ENCODE measurements at regions not wholly inside any gene's neighbourhood (a gene's known extent, or its start where the extent isn't known, plus 50 kb on each side); places are given as distances from the start of the nearest gene placed in this dataset.

- H3K27me3 Mint-ChIP-seq, result no peaks in the 10 kb centered on the region
- no peak for ATAC-seq (ENCODE audit: low read depth)
- no peak overlapping the region for H3K27ac Mint-ChIP-seq
- H3K4me3 Mint-ChIP-seq, result no peak overlapping the region
- no peak for DNase-seq
- peaks cover 15% of the 10 kb centered on the region for H3K9me3 Mint-ChIP-seq
- peaks cover 2% of the 10 kb centered on the region for H3K4me1 Mint-ChIP-seq
- POLR2A ChIA-PET, result interaction anchor here (0.6 kb wide), 1 partner anchor 627 kb away, joined by 3 read pairs; no protein-coding TSS in a partner anchor
- H3K36me3 Mint-ChIP-seq, result peaks cover 2% of the 10 kb centered on the region
Observed at GRCh38 chr1:222454186-222454585, 93.7 kb downstream of the HHIPL2 start.

- Mint-ChIP-seq H3K4me3 (no peak overlapping the region), H3K27me3 (no peaks in the 10 kb centered on the region), H3K9me3 (no peaks in the 10 kb centered on the region), H3K4me1 (peaks cover 2% of the 10 kb centered on the region), H3K27ac (no peak overlapping the region), H3K36me3 (no peaks in the 10 kb centered on the region)
- DNase-seq (no peak), ATAC-seq (ENCODE audit: low read depth) (no peak)
- POLR2A ChIA-PET, result no interaction called here
Observed at GRCh38 chr1:222452031-222452430, 95.9 kb downstream of the HHIPL2 start.

DNA sequence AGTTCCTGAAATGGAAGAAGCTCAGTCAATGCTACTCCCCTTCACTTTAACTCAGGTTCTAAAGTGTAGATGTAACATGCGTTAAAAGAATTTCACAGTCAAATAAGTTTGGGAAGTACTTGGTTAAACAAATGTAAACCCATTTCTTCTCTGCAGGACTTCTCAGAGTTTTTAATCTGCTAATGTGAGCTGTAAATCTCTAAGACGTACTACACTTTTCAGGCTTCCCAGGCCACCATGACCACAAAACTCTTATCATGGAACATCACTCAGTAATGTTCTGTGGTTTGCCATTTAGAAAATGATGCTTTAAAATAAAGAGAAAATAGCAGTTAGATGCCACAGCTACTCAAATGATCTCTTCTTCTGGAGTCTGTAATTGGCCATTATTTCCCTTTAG lies 104.3 kb downstream of the HHIPL2 start:
- POLR2A ChIA-PET, result no interaction called here
- Mint-ChIP-seq H3K4me1 (no peaks in the 10 kb centered on the region), H3K4me3 (no peak overlapping the region), H3K36me3 (no peaks in the 10 kb centered on the region), H3K9me3 (no peaks in the 10 kb centered on the region), H3K27ac (no peak overlapping the region), H3K27me3 (no peaks in the 10 kb centered on the region)
- DNase-seq (no peak), ATAC-seq (ENCODE audit: low read depth) (no peak)

DNA sequence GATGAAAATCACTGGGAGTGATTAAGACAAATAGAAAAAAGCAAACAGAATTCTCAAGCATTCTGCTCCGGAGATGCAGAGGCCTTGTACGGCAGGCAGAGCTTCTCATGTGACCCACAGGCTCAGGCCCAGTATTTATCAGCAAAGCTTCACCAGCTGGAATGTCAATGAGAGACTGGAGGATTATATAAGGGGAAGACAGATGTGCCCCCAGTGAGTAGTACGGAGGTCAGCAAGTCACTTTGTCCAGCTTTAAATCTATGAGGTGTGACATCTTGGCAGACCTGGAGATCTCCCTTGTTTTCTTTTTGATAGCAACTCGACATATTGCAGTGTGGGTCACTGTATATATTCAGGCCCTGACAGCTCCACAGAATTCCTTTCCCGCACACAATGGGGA lies 106.8 kb downstream of the HHIPL2 start:
- Mint-ChIP-seq H3K36me3 (no peaks in the 10 kb centered on the region), H3K27ac (no peak overlapping the region), H3K9me3 (no peaks in the 10 kb centered on the region), H3K27me3 (no peaks in the 10 kb centered on the region), H3K4me1 (no peaks in the 10 kb centered on the region), H3K4me3 (no peak overlapping the region)
- POLR2A ChIA-PET, result no interaction called here
- DNase-seq, result no peak
- no peak for ATAC-seq (ENCODE audit: low read depth)

DNA sequence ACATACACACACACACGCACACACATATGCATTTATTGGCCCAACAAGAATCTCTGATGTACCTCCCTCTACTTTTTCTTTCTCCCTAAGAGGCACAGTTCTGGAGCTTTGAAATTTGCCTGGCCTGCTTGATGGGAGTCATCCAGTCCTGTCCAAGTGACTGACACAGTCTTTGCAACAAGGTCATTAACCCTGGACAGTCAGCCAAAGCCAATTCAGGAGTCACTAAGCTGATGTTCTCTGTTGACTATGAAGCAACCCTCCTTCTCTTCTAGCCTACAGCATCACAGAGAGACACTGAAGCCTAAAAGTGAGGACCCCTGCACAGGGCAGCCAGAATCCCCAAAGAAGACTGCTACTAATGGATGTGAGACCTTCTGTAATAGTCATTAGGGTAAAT lies 123.1 kb downstream of the HHIPL2 start:
- H3K4me1 Mint-ChIP-seq, result peaks cover 19% of the 10 kb centered on the region
- POLR2A ChIA-PET, result no interaction called here

GRCh38 chr1:222421380-222421779 lies 126.5 kb downstream of the HHIPL2 start:
- H3K4me1 Mint-ChIP-seq, result peaks cover 25% of the 10 kb centered on the region
- H3K4me3 Mint-ChIP-seq, result no peak overlapping the region
- ATAC-seq (ENCODE audit: low read depth) (no peak), DNase-seq (no peak)
- peaks cover 14% of the 10 kb centered on the region for H3K9me3 Mint-ChIP-seq
- H3K36me3 Mint-ChIP-seq, result peaks cover 12% of the 10 kb centered on the region
- H3K27ac Mint-ChIP-seq, result no peak overlapping the region
- POLR2A ChIA-PET, result no interaction called here
- H3K27me3 Mint-ChIP-seq, result no peaks in the 10 kb centered on the region

More for the DNA sequence above, 123.1 kb downstream of the HHIPL2 start:
- no peak for DNase-seq
- Mint-ChIP-seq H3K27me3 (no peaks in the 10 kb centered on the region), H3K4me3 (no peak overlapping the region), H3K36me3 (peaks cover 12% of the 10 kb centered on the region), H3K27ac (no peak overlapping the region), H3K9me3 (peaks cover 16% of the 10 kb centered on the region)
- no peak for ATAC-seq (ENCODE audit: low read depth)

DNA sequence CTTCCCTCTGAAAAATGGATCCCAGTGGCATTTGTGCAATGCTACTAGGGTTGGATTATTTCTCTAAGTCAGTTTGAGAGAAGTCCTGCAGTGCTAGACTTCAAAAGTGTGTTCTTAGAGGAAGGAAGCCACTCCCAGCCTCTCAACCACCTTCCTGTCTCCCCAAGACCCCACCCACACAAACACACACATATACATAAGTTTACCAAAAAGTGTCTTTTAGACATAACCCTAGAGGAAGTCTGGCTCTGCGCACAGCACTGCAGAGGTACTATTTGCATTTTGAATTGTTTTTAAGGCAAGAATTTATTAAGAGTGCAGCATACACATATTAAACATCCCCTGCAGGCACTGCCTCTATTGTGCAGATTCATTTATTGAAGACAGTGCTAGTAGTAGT lies 127.3 kb downstream of the HHIPL2 start:
- Mint-ChIP-seq H3K27me3 (no peaks in the 10 kb centered on the region), H3K4me3 (peak overlapping the region; percentile 46), H3K36me3 (peaks cover 12% of the 10 kb centered on the region), H3K27ac (peak overlapping the region; percentile 69), H3K4me1 (peaks cover 27% of the 10 kb centered on the region), H3K9me3 (peaks cover 14% of the 10 kb centered on the region)
- no peak for DNase-seq
- POLR2A ChIA-PET, result interaction anchor here (0.7 kb wide), 1 partner anchor 493 kb away, joined by 4 read pairs; no protein-coding TSS in a partner anchor
- peak; percentile 89 for ATAC-seq (ENCODE audit: low read depth)

- POLR2A ChIA-PET, result no interaction called here
- no peak overlapping the region for H3K27ac Mint-ChIP-seq
- DNase-seq (no peak), ATAC-seq (ENCODE audit: low read depth) (no peak)
- H3K36me3 Mint-ChIP-seq, result peaks cover 12% of the 10 kb centered on the region
- peaks cover 13% of the 10 kb centered on the region for H3K9me3 Mint-ChIP-seq
- H3K27me3 Mint-ChIP-seq, result no peaks in the 10 kb centered on the region
- H3K4me3 Mint-ChIP-seq, result no peak overlapping the region
- peaks cover 27% of the 10 kb centered on the region for H3K4me1 Mint-ChIP-seq
Observed at GRCh38 chr1:222418654-222419053, 129.2 kb downstream of the HHIPL2 start.

- no peak for DNase-seq
- Mint-ChIP-seq H3K27me3 (no peaks in the 10 kb centered on the region), H3K36me3 (peaks cover 10% of the 10 kb centered on the region), H3K9me3 (peaks cover 12% of the 10 kb centered on the region), H3K4me1 (peaks cover 27% of the 10 kb centered on the region), H3K27ac (peak overlapping the region; percentile 42), H3K4me3 (peak overlapping the region; percentile 47)
- no peak for ATAC-seq (ENCODE audit: low read depth)
- POLR2A ChIA-PET, result no interaction called here
Observed at GRCh38 chr1:222417264-222417663, 130.6 kb downstream of the HHIPL2 start.

- no peaks in the 10 kb centered on the region for H3K27me3 Mint-ChIP-seq
- peaks cover 22% of the 10 kb centered on the region for H3K4me1 Mint-ChIP-seq
- peaks cover 6% of the 10 kb centered on the region for H3K36me3 Mint-ChIP-seq
- H3K9me3 Mint-ChIP-seq, result peaks cover 8% of the 10 kb centered on the region
- no peak overlapping the region for H3K27ac Mint-ChIP-seq
- POLR2A ChIA-PET, result no interaction called here
- ATAC-seq (ENCODE audit: low read depth) (no peak), DNase-seq (no peak)
- H3K4me3 Mint-ChIP-seq, result no peak overlapping the region
Observed at GRCh38 chr1:222416001-222416791, 131.7 kb downstream of the HHIPL2 start.

DNA sequence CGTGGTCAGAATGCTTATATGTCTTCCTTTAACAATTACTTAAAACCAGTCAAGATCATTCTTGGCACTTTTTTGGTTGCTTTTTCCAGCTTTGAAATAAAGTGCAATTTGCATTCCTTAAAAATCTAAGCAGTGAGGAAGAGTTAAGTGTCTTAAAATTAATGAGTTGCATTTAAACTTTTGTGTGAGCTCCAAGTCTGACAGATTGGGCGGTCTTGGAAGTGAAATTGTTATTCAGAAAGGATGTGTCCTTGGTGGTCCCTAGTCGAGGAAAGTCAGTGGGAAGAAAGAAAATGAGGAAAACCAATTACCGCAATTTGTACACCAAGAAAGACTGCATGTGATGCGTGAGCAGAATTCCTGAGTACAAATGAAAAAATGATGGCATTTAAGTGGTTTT lies 132.5 kb downstream of the HHIPL2 start:
- Mint-ChIP-seq H3K27ac (no peak overlapping the region), H3K27me3 (no peaks in the 10 kb centered on the region), H3K4me3 (no peak overlapping the region), H3K36me3 (peaks cover 4% of the 10 kb centered on the region), H3K4me1 (peaks cover 15% of the 10 kb centered on the region), H3K9me3 (peaks cover 8% of the 10 kb centered on the region)
- DNase-seq (no peak), ATAC-seq (ENCODE audit: low read depth) (no peak)
- POLR2A ChIA-PET, result no interaction called here

DNA sequence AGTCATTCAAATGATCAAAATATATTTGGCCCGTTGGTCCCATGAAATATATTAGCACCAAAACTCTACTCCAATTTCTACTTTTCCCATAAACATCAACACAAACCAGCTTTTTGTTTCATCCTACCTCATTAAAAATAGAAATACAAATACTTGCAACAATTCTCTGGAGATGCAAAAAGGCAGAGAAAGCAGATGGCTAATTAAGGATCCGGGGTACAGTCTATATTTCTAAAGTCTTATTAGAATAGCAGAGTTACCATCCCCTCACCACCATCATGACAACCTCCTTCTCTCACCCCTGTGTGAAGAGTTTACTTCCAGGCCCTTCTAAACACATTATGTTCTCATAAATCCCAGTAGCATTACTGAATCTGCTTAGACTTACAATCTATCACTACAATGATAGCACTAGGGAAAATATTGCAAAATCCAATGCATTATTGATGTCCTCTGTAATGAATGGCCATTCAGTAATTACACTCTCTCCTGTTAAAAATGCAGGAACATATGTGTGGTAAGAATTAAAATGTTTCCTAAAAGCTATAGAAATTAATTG lies 133.8 kb downstream of the HHIPL2 start:
- Mint-ChIP-seq H3K27me3 (no peaks in the 10 kb centered on the region), H3K4me1 (peaks cover 7% of the 10 kb centered on the region), H3K27ac (no peak overlapping the region), H3K9me3 (peaks cover 3% of the 10 kb centered on the region), H3K4me3 (no peak overlapping the region), H3K36me3 (no peaks in the 10 kb centered on the region)
- no peak for ATAC-seq (ENCODE audit: low read depth)
- DNase-seq, result no peak
- POLR2A ChIA-PET, result no interaction called here

DNA sequence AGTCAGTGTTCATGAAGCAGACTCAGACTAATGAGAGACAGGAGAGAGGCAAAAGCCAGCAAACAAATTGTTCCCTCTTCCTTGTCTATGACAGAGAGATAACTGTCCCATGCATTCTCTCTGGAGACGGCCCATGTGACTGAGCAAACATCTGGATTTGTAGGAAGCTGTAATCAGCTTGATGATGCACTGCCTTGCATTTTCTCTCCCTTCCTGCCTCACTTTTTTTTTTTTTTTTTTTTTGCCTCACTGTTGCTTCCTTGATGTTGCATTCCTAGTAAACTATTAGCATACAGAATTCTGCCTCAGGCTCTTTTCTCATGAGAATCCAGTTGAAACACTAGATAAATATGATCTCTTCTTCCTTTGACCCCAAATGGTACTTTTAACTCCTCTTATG lies 134.5 kb downstream of the HHIPL2 start:
- POLR2A ChIA-PET, result no interaction called here
- H3K9me3 Mint-ChIP-seq, result peaks cover 8% of the 10 kb centered on the region
- no peak overlapping the region for H3K4me3 Mint-ChIP-seq
- DNase-seq, result no peak
- no peaks in the 10 kb centered on the region for H3K27me3 Mint-ChIP-seq
- H3K4me1 Mint-ChIP-seq, result peaks cover 7% of the 10 kb centered on the region
- H3K27ac Mint-ChIP-seq, result no peak overlapping the region
- no peak for ATAC-seq (ENCODE audit: low read depth)
- no peaks in the 10 kb centered on the region for H3K36me3 Mint-ChIP-seq

DNA sequence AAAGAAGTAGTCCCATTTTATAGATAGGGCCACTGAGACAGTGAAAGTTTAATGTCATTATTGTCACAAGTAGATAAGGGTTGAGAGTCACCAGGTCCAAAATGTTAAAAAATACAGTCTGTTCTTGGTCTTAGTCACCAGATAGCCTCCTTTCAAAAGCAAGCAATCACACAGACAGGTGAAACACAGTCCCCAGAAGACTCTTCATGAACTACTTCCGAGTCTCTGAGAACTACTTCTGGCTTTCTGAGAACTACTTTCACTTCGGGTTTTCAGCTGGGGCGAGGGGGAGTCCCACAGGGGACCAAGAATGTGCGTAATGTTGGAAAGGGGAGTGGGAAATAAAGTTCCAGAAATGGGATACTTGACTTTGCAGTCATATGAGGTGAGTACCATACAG lies 143.2 kb downstream of the HHIPL2 start:
- H3K27me3 Mint-ChIP-seq, result peaks cover 2% of the 10 kb centered on the region
- H3K4me3 Mint-ChIP-seq, result no peak overlapping the region
- H3K27ac Mint-ChIP-seq, result no peak overlapping the region
- H3K4me1 Mint-ChIP-seq, result peaks cover 4% of the 10 kb centered on the region
- H3K9me3 Mint-ChIP-seq, result peaks cover 14% of the 10 kb centered on the region
- peaks cover 2% of the 10 kb centered on the region for H3K36me3 Mint-ChIP-seq
- POLR2A ChIA-PET, result no interaction called here
- DNase-seq, result no peak
- ATAC-seq (ENCODE audit: low read depth), result no peak

Measured in activated naive CD8-positive, alpha-beta T cell treated with anti-CD3 and anti-CD28 coated beads, Interleukin-2, amount 10 ng/mL, durations not matched to agents 7 days and 5 days (primary cell).